SK-N-SH (cell line): ENCODE measurements at regions not wholly inside any gene's neighbourhood (a gene's known extent, or its start where the extent isn't known, plus 50 kb on each side); places are given as distances from the start of the nearest gene placed in this dataset.

Experiments used
- CTCF ChIA-PET: fragments of 300-600, 350-600 bp; formaldehyde crosslinking; extraction: SDS; loops from one replicate; lab custom pipeline; 2021; lab: Yijun Ruan, JAX
- POLR2A ChIA-PET: fragments of 350-600 bp; sonication (Branson Sonifier 250); formaldehyde crosslinking; extraction: SDS; loops from one replicate; lab custom pipeline; 2020; ENCODE audit warnings: antibody characterized with exemption, inconsistent platforms; lab: Yijun Ruan, JAX
- DNase-seq: peaks from one replicate; pipeline ENCODE4 v3.0.0; 2012
- H2AFZ ChIP-seq: fragments of 200-600 bp; sonication (generic); 2 replicates; pipeline ENCODE4 v1.8.1; 2016; ENCODE audit warnings: antibody characterized with exemption, mild to moderate bottlenecking, low read depth
- H3F3A ChIP-seq: fragments of 200-600 bp; sonication (generic); replicated peaks from 2 replicates; pipeline ENCODE3; 2016; ENCODE audit warnings: antibody characterized with exemption, mild to moderate bottlenecking; ENCODE audit not compliant: insufficient read depth
- H3K27ac ChIP-seq, 2 experiments: fragments of 200-500 bp in 1 of 2; fragments of 200-600 bp in 1 of 2; sonication (Bioruptor generic) in 1 of 2; sonication (generic), shearing (Covaris generic) in 1 of 2; 2 replicates each; pipeline versions ENCODE4 v1.5.1 to v1.6.1; 2014 to 2016; ENCODE audit warnings: low read depth in 2 of 2, inconsistent platforms in 1 of 2, low read length in 1 of 2, mild to moderate bottlenecking in 1 of 2, mixed read lengths in 1 of 2
- H3K27me3 ChIP-seq: fragments of 200-600 bp; sonication (generic), shearing (Covaris generic); 2 replicates; pipeline ENCODE4 v1.6.1; 2016; ENCODE audit warnings: mixed run types; ENCODE audit not compliant: insufficient read depth
- H3K36me3 ChIP-seq, 2 experiments: fragments of 200-500 bp in 1 of 2; fragments of 200-600 bp in 1 of 2; sonication (Bioruptor generic) in 1 of 2; sonication (generic) in 1 of 2; replicated peaks in 1 of 2; 2 replicates each; pipeline versions ENCODE3 to v1.5.1; 2014 to 2016; ENCODE audit warnings: low read length in 1 of 2, mild to moderate bottlenecking in 1 of 2; ENCODE audit not compliant: insufficient read depth in 2 of 2, control insufficient read depth in 1 of 2
- H3K4me1 ChIP-seq, 2 experiments: fragments of 200-500 bp in 1 of 2; fragments of 200-600 bp in 1 of 2; sonication (Bioruptor generic) in 1 of 2; sonication (generic), shearing (Covaris generic) in 1 of 2; 2 replicates each; pipeline versions ENCODE4 v1.5.1 to v1.6.1; 2014 to 2016; ENCODE audit warnings: low read depth in 1 of 2, low read length in 1 of 2, mixed run types in 1 of 2; ENCODE audit not compliant: insufficient read depth in 2 of 2, control insufficient read depth in 1 of 2
- H3K4me2 ChIP-seq: fragments of 200-600 bp; sonication (generic), shearing (Covaris generic); 2 replicates; pipeline ENCODE4 v1.6.1; 2017; ENCODE audit warnings: mixed run types
- H3K4me3 ChIP-seq, 2 experiments: fragments of 200-500 bp in 1 of 2; fragments of 200-600 bp in 1 of 2; sonication (Bioruptor generic) in 1 of 2; sonication (generic), shearing (Covaris generic) in 1 of 2; 2 replicates each; pipeline versions ENCODE4 v1.5.1 to v1.8.1; 2014 to 2016; ENCODE audit warnings: low read depth in 2 of 2, inconsistent platforms in 1 of 2, low read length in 1 of 2, mild to moderate bottlenecking in 1 of 2, mixed read lengths in 1 of 2, moderate library complexity in 1 of 2
- H3K79me2 ChIP-seq: fragments of 200-600 bp; sonication (generic); 2 replicates; pipeline ENCODE4 v1.8.1; 2017; ENCODE audit warnings: mild to moderate bottlenecking; ENCODE audit not compliant: insufficient read depth
- H3K9ac ChIP-seq: fragments of 200-600 bp; sonication (generic); 2 replicates; pipeline ENCODE4 v1.6.1; 2017; ENCODE audit warnings: mixed run types
- H3K9me2 ChIP-seq: fragments of 200-600 bp; sonication (generic); 2 replicates; pipeline ENCODE4 v1.6.1; 2017; ENCODE audit warnings: mixed run types
- H3K9me3 ChIP-seq: fragments of 200-600 bp; sonication (generic); 2 replicates; pipeline ENCODE4 v1.6.1; 2017; ENCODE audit warnings: mixed run types, mild to moderate bottlenecking, moderate library complexity
- H4K20me1 ChIP-seq: fragments of 200-600 bp; sonication (generic); 2 replicates; pipeline ENCODE4 v1.6.1; 2017; ENCODE audit warnings: mild to moderate bottlenecking, mixed run types; ENCODE audit not compliant: insufficient read depth
- CHD2 ChIP-seq: fragments of 150-350 bp; IDR thresholded peaks from 2 replicates; pipeline ENCODE4 v1.6.1; 2018; ENCODE audit warnings: low read length; ENCODE audit not compliant: partially characterized antibody
- EP300 ChIP-seq, 2 experiments: IDR thresholded peaks; 2 replicates each; pipeline versions ENCODE4 v1.4.0 to v1.6.1; 2012; ENCODE audit warnings: borderline replicate concordance in 1 of 2, low read depth in 1 of 2, low read length in 1 of 2
- FOXM1 ChIP-seq: IDR thresholded peaks from 2 replicates; pipeline ENCODE4 v1.4.0; 2012; ENCODE audit warnings: low read depth, mild to moderate bottlenecking
- PBX3 ChIP-seq: IDR thresholded peaks from 2 replicates; pipeline ENCODE4; 2012
- TAF1 ChIP-seq: IDR thresholded peaks from 2 replicates; pipeline ENCODE4 v1.6.1; 2012; ENCODE audit warnings: low read depth, mild to moderate bottlenecking, low read length, moderate library complexity, borderline replicate concordance
- TEAD4 ChIP-seq: IDR thresholded peaks from 2 replicates; pipeline ENCODE4 v1.4.0; 2012; ENCODE audit warnings: mild to moderate bottlenecking, borderline replicate concordance; ENCODE audit not compliant: insufficient read depth
- WGBS: methylation state at CpG from one replicate; pipeline ENCODE4 v1.1.6; 2017; ENCODE audit warnings: low lambda C conversion rate; 5-methylcytosine and 5-hydroxymethylcytosine counted together
- TF ChIP-seq, protein P1 (sequence below): fragments of 150-350 bp; IDR thresholded peaks from 2 replicates; pipeline ENCODE4 v1.6.1; 2017; ENCODE audit warnings: antibody characterized with exemption, low read length, low read depth, borderline replicate concordance

- no peaks in the 10 kb centered on the region for H3K4me1 ChIP-seq
- no peaks in the 10 kb centered on the region for H3K9me2 ChIP-seq
- no peak for DNase-seq
- no peak overlapping the region for H3K9ac ChIP-seq
- ChIA-PET CTCF (interaction anchor here (1.1 kb wide), 1 partner anchor 17 kb away, joined by 3 read pairs; no protein-coding TSS in a partner anchor), POLR2A (no interaction called here)
- no peaks in the 10 kb centered on the region for H3F3A ChIP-seq
- H3K27ac ChIP-seq, result no peak overlapping the region
- peaks cover 7% of the 10 kb centered on the region for H3K27me3 ChIP-seq
- no peak overlapping the region for H3K4me3 ChIP-seq
- no peak for TF ChIP-seq TEAD4
- TF ChIP-seq FOXM1, result no peak
- no peak overlapping the region for H3K4me2 ChIP-seq
- no peak overlapping the region for H2AFZ ChIP-seq
- H4K20me1 ChIP-seq, result no peaks in the 10 kb centered on the region
- WGBS, result 67% methylated on average over 52 of the region's 57 CpGs
- no peaks in the 10 kb centered on the region for H3K9me3 ChIP-seq
- H3K36me3 ChIP-seq, result no peaks in the 10 kb centered on the region
- no peaks in the 10 kb centered on the region for H3K79me2 ChIP-seq
Measured at GRCh38 chr7:421136-421991, 98.3 kb downstream of the PDGFA start.

GRCh38 chr7:422191-422885 lies 97.3 kb downstream of the PDGFA start:
- POLR2A ChIA-PET, result no interaction called here

More at GRCh38 chr7:422191-422885, 97.3 kb downstream of the PDGFA start:
- H4K20me1 ChIP-seq, result no peaks in the 10 kb centered on the region
- no peak overlapping the region for H3K4me2 ChIP-seq
- H2AFZ ChIP-seq, result no peak overlapping the region
- H3K36me3 ChIP-seq, result no peaks in the 10 kb centered on the region
- CTCF ChIA-PET, result no interaction called here
- no peak overlapping the region for H3K9ac ChIP-seq
- H3K79me2 ChIP-seq, result no peaks in the 10 kb centered on the region
- H3K4me1 ChIP-seq, result no peaks in the 10 kb centered on the region
- no peaks in the 10 kb centered on the region for H3K9me3 ChIP-seq
- no peak overlapping the region for H3K27ac ChIP-seq
- H3F3A ChIP-seq, result no peaks in the 10 kb centered on the region
- TF ChIP-seq CHD2, result no peak
- TF ChIP-seq EP300 (IDR thresholded peaks at IDR 0.05; ENCODE audit: borderline replicate concordance in 1 of 2, low read depth in 1 of 2, low read length in 1 of 2), result no peak
- no peak for TF ChIP-seq TAF1
- TF ChIP-seq, protein P1, sequence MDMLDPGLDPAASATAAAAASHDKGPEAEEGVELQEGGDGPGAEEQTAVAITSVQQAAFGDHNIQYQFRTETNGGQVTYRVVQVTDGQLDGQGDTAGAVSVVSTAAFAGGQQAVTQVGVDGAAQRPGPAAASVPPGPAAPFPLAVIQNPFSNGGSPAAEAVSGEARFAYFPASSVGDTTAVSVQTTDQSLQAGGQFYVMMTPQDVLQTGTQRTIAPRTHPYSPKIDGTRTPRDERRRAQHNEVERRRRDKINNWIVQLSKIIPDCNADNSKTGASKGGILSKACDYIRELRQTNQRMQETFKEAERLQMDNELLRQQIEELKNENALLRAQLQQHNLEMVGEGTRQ, result no peak
- no peak for TF ChIP-seq PBX3
- WGBS, result 61% methylated on average over 18 of the region's 33 CpGs
- no peak overlapping the region for H3K4me3 ChIP-seq
- DNase-seq, result no peak
- peaks cover 7% of the 10 kb centered on the region for H3K27me3 ChIP-seq
- H3K9me2 ChIP-seq, result no peaks in the 10 kb centered on the region
